ENCODE measurements at regions not wholly inside any gene's neighbourhood (a gene's known extent, or its start where the extent isn't known, plus 50 kb on each side); places are given as distances from the start of the nearest gene placed in this dataset.
A peak's percentile ranks its signal among the peaks of the same experiment; 100 is the strongest.

GRCh38 chr12:34291001-34291400, 268.7 kb downstream of the ALG10 start:
- intact Hi-C loops (cut with DNase I; ENCODE audit: low total_unique reads) = no loop called here
- 72 to 87% methylated on average over 17 of the region's 17 CpGs for WGBS, 2 donors
- no peak overlapping the region for H3K4me3 ChIP-seq (ENCODE audit: low read depth, poor library complexity, severe bottlenecking)
- TF ChIP-seq POLR2A (IDR thresholded peaks at IDR 0.05) = no peak
- TF ChIP-seq, protein P1, sequence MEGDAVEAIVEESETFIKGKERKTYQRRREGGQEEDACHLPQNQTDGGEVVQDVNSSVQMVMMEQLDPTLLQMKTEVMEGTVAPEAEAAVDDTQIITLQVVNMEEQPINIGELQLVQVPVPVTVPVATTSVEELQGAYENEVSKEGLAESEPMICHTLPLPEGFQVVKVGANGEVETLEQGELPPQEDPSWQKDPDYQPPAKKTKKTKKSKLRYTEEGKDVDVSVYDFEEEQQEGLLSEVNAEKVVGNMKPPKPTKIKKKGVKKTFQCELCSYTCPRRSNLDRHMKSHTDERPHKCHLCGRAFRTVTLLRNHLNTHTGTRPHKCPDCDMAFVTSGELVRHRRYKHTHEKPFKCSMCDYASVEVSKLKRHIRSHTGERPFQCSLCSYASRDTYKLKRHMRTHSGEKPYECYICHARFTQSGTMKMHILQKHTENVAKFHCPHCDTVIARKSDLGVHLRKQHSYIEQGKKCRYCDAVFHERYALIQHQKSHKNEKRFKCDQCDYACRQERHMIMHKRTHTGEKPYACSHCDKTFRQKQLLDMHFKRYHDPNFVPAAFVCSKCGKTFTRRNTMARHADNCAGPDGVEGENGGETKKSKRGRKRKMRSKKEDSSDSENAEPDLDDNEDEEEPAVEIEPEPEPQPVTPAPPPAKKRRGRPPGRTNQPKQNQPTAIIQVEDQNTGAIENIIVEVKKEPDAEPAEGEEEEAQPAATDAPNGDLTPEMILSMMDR (IDR thresholded peaks at IDR 0.05) = no peak
- DNase-seq (ENCODE audit: low spot score in 2 of 2) = no peak

GRCh38 chr12:34291426-34291901, 269.2 kb downstream of the ALG10 start:
- intact Hi-C loops (cut with DNase I; ENCODE audit: low total_unique reads) = no loop called here
- H3K4me3 ChIP-seq (ENCODE audit: low read depth, poor library complexity, severe bottlenecking) = no peak overlapping the region
- TF ChIP-seq, protein P1 (IDR thresholded peaks at IDR 0.05) = no peak
- no peak for TF ChIP-seq POLR2A (IDR thresholded peaks at IDR 0.05)
- DNase-seq (ENCODE audit: low spot score in 2 of 2) = peak in 1 of 2 donors; percentile 74
- WGBS, 2 donors = 75 to 90% methylated on average over 19 of the region's 19 CpGs

GRCh38 chr12:34292736-34293625, 270.7 kb downstream of the ALG10 start:
- no peak for TF ChIP-seq POLR2A (IDR thresholded peaks at IDR 0.05)
- WGBS, 2 donors = 73 to 84% methylated on average over 34 of the region's 34 CpGs
- peak in 1 of 2 donors; percentile 39 for DNase-seq (ENCODE audit: low spot score in 2 of 2)
- no peak overlapping the region for H3K4me3 ChIP-seq (ENCODE audit: low read depth, poor library complexity, severe bottlenecking)
- intact Hi-C loops (cut with DNase I; ENCODE audit: low total_unique reads) = no loop called here

DNA sequence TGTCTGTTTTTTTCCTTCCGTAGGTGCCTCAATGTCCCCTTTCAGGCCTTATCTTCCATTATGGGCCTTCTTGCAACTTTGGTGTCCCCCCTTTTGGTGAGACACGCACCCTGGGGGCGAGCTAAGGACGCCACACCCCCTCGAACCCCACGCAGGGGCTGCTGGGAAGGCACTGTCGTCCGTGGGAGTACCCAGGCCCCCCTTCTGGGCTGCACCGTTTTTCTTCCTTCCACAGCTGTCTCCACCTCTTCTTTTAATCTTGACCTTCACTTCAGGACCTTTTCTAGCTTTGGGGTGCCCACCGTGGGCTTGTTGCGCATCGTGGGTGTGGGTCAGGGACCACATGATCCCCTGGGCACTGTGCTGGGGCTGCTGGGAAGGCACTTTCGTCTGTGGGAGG, 271.8 kb downstream of the ALG10 start:
- no peak overlapping the region for H3K4me3 ChIP-seq (ENCODE audit: low read depth, poor library complexity, severe bottlenecking)
- 67 to 75% methylated on average over 13 of the region's 13 CpGs for WGBS, 2 donors
- intact Hi-C loops (cut with DNase I; ENCODE audit: low total_unique reads) = no loop called here
- TF ChIP-seq, protein P1 (IDR thresholded peaks at IDR 0.05) = no peak
- TF ChIP-seq POLR2A (IDR thresholded peaks at IDR 0.05) = no peak
- DNase-seq (ENCODE audit: low spot score in 2 of 2) = peak in 1 of 2 donors; percentile 40

- WGBS, 2 donors = 77 to 87% methylated on average over 23 of the region's 23 CpGs
- DNase-seq (ENCODE audit: low spot score in 2 of 2) = peak in 1 of 2 donors; percentile 58
- intact Hi-C loops (cut with DNase I; ENCODE audit: low total_unique reads) = no loop called here
Measured at GRCh38 chr12:34294671-34295365, 272.5 kb downstream of the ALG10 start.

More at GRCh38 chr12:34294671-34295365, 272.5 kb downstream of the ALG10 start:
- H3K4me3 ChIP-seq (ENCODE audit: low read depth, poor library complexity, severe bottlenecking) = no peak overlapping the region
- no peak for TF ChIP-seq POLR2A (IDR thresholded peaks at IDR 0.05)
- TF ChIP-seq, protein P1 (IDR thresholded peaks at IDR 0.05) = no peak
